ENCODE measurements at regions not wholly inside any gene's neighbourhood (a gene's known extent, or its start where the extent isn't known, plus 50 kb on each side); places are given as distances from the start of the nearest gene placed in this dataset.

- no peak for DNase-seq (ENCODE audit: low read depth)
These were observed 834.3 kb upstream of the COBL start for GRCh38 chr7:52150952-52151351.

DNA sequence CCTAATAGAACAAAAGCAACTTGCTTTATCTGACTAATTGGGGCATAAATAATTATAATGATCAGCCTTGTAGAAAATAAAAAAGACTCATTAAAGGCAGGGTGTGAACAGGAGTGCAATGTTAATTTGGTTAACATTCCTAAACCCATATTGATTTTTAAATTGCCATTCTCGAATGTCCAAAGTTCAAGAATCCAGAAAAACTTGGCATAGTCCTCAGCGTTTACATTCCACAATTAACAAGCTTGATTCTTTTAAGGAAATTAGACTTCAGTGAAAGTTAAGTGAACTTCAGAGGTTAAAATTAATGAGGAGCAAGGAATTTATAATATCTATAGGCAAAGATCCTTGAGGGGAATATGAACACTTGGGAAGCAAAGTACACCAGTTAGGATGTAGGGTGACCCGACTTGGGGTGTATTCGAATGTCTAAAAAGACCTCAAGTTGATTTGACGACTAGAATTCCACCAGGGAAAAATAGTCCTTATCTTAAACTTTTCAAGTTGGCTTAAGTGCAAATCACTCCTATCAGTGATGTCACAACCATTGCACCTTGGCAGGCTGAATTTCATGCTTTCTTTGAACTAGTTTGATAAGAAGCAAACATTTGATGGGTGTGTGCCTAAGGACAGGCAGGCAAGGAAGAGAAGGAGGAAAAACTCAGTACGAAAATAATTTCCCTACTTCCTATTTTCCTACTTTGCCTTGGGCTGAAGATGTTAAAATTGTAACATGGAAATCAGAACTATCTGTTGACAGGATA is 830.4 kb upstream of the COBL start:
- DNase-seq (ENCODE audit: low read depth) = no peak

DNA sequence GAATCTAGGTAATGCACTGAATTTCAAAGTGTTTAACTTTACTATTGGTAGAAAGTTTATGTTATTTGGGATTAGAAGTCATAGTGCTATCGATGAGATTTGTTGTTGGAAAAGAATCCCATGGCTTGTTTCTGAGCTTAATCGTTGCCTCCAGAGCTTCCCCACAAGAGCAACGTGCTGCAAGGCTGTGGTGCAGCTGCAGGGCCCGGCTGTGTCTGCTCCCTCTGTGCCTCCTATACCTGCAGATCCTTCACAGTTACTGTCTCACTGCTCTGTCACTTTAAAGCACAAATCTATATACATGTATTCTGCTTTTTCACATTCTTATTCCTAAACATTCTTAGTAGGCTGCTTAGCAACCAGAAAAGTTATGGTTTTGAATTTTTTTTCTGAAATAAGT is 826.6 kb upstream of the COBL start:
- no peak for DNase-seq (ENCODE audit: low read depth)

DNA sequence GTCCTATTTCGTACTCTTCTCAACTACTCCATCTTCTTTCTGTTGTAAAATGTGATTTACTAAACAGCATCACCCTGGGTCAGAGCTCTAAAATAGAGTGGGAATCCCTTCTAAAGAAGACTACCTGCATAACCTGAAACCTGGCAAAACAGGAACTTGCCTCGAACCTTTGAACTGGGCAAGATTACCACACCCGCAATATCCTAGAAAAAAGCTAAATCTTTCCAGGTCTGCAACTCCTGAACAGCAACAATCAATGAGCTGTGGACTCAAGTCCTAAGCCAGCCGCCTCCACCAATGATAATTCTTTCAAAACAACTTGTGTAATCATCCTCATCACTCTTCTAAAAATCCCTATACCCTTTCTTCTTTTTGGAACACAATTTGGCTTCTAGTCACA is 824.2 kb upstream of the COBL start:
- DNase-seq (ENCODE audit: low read depth) = no peak

DNA sequence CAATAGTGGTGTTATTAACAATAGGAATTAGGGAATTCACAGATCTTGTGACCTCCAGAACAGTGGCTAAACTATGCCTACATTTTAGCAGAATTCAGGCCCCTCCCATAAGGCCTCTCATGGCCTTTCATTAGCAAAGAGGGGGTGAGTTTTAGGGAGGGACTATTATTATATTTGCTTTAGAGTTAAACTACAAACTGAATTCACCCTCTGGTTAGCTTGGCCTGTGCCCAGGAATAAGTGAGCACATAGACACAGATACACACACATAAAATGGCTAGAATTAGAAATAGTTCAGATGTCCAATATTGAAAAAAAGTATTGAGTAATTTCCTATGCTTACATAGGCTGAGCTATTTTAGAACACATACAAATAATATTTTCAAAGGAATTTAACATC is 818.8 kb upstream of the COBL start:
- no peak for DNase-seq (ENCODE audit: low read depth)

DNA sequence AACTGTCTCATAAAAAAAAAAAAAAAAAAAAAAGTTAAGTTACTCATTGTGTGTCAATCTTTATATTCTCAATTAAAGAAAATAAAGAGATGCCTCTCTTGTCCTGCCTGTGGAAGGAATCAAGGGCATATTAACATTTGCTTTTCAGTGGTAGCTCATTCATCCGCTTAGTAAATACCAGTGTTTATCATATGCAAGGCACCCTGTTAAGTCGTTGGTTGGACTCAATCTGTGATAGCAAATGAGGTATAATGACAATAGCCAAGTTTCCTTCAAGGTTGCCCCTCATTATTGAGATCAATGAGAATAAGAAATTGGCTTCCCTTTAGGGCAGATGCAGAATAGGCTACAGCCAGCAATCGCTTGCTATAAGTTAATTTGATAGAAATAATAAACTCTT is 812.7 kb upstream of the COBL start:
- no peak for DNase-seq (ENCODE audit: low read depth)

DNA sequence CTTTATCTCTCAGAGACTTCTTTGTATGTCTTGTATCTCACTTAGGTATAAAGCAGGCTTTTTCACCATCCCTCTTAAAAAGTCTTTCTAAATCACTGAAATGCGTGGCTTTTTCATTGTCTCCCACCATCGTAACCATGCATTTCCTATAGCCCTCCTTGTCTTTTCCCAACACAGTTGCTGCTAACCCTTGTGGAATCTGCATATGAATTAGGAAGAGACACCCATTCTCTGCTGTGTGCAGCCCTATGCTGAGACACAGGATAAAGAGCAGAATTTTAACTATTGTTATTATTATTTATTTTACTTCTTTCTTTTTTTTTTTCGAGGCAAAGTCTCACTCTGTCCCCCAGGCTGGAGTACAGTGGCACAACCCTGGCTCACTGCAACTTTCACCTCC is 804.3 kb upstream of the COBL start:
- DNase-seq (ENCODE audit: low read depth) = no peak

DNA sequence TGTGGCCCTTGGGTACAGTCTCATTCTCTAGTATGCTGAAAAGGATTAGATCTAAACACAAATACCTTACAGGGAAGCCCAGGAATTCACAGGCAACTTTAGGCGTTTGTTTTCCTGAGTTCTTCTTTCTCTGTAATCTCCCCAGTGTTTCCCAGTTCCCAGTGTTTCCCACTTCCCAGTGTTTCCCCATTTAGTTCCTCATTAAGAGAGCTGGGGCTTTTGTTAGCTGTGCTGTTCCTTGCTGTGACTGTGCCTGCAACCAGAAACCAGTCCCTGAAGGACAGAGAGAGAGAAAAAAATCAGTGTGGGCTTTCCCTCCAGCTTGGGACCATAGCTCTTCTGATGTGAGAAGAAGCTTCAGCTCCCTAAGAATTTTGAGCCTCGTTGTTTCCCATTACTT is 802.9 kb upstream of the COBL start:
- no peak for DNase-seq (ENCODE audit: low read depth)

- DNase-seq (ENCODE audit: low read depth) = no peak
These were observed 797.9 kb upstream of the COBL start for GRCh38 chr7:52114509-52114908.

- no peak for DNase-seq (ENCODE audit: low read depth)
These were observed 797.4 kb upstream of the COBL start for GRCh38 chr7:52114056-52114455.

- no peak for DNase-seq (ENCODE audit: low read depth)
These were observed 790.7 kb upstream of the COBL start for GRCh38 chr7:52107355-52107754.

GRCh38 chr7:52095861-52096260 is 779.3 kb upstream of the COBL start:
- no peak for DNase-seq (ENCODE audit: low read depth)

DNA sequence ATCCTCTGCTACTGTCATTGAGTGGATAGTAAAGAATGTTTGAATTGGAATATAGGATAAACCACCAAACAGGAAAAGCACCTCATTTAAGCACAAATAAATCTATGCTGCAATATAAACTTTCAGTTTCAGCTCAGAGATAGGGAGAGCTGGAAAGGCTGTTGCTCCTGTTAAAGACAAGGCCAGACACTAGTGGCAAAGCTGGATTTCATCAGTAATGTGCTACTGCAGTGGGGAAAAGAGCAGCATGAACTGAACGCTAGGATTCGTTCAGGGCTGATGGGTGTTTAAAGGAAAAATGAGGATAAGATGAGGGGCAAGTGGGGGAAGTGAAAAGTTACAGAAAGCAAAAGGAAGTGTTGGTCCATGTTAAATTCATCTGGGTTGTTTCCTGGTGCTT is 775.4 kb upstream of the COBL start:
- no peak for DNase-seq (ENCODE audit: low read depth)

- no peak for DNase-seq (ENCODE audit: low read depth)
These were observed 774.5 kb upstream of the COBL start for GRCh38 chr7:52091101-52091500.

GRCh38 chr7:52088008-52088901 is 771.6 kb upstream of the COBL start:
- DNase-seq (ENCODE audit: low read depth) = no peak

DNA sequence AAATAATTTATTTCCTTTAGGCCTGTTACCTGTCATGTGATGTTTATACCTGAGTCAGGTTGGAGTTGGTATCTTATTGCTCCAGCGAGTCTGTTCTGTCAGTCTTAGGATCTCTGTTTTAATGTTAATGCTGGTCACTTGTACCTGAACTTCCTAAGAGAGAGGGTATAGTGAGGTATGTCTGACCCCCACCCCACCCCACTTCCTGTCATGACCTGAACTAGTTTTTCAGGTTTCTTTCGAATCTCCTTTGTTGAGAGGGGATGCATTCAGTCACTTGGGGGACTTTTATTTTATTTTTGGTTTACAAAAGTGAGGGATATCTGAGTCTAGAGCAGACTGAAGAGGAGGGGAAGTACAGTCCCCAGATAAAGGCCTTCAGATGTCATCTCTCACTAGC is 769.0 kb upstream of the COBL start:
- DNase-seq (ENCODE audit: low read depth) = no peak

DNA sequence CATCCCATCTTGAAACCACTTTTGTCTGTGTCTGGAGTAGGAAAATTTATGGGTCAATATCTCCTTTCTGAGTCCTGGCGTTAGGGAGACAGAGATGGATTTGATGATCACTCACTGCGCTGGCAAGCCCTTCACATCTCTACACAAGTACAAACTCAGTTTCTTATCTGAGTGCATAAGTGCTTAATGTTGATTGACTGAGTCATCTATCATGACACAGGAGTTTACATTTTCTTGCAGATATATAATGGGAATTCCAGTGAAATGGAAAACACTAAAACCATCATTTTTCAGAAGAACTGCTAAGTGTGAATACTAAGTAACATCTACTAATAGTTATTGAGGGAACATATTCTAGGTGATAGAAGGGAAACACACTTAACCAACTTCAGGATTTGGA is 763.9 kb upstream of the COBL start:
- no peak for DNase-seq (ENCODE audit: low read depth)

DNA sequence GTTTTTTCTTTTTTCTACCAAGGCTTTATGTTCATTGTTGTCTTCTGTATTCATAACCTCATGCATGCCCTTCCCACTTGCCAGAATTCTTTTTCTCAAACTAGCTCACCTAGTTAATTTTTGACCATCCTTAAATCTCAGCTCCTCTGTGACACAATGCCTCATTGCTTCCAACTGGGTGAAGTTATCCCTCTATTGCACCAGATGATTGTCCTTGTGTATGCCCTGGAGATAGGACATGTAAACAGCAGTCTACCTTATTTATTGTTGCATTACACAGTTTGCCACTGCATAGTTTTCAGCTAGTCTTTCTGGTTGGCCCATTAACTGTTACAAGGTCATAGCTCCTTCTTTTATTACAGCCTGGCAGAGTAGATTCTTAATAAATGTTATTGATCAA is 763.1 kb upstream of the COBL start:
- peak; percentile 10 for DNase-seq (ENCODE audit: low read depth)

DNA sequence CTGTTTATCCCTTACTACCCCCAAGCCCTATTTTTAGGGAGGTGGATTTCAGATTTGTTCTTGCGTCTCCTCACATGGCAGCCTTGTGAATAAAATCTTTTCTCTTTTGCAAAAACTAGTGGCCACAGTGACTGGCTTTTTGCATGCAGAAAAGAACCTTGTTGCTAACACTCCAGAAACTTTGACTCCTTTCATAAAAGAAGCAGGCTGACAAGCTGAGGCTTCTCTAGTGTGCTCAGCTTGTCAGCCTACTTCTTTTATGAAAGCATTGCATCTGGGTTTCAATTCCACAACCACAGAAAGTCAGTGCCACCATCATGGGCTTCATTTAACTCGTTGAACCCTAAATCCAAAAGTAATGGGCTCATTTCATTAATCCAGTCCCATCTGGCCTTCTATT is 761.0 kb upstream of the COBL start:
- no peak for DNase-seq (ENCODE audit: low read depth)

DNA sequence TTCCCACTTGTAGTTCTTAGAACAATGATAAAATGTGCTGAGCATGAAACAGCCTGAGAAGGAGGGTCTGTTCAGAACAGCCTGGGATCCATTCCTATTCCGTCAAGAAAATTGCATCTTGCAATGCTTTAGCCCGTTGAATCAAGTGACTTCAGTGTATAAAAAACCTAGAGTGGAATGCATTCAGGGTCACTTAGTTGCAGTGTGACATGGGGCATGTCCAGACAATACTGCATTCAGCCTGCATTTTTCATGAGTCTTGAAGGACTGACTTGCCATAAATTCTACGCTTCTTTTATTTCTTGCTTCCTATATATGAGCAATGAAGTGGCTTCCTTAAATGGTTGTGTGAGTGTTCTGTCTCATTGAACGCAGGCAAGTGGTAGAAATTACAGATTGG is 758.3 kb upstream of the COBL start:
- DNase-seq (ENCODE audit: low read depth) = no peak

DNA sequence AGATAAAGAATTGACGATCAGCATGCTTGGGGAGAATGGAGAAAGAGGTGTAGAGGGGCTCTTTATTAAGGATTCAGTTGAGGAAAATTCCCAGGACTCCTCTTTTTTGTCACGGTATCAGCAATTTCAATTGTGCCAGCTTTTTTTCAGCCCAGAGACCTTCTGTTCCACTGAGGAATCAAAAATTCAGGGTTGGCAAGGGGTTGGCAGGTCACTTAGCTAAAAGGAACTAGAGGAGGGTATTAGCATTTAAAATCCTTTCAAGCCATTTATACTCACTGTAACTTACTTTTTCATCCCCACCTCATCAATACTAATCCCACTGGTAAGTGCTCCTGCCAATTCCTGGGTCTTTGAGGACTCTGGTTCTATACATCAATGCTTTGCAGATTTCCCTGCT is 757.5 kb upstream of the COBL start:
- DNase-seq (ENCODE audit: low read depth) = no peak

DNA sequence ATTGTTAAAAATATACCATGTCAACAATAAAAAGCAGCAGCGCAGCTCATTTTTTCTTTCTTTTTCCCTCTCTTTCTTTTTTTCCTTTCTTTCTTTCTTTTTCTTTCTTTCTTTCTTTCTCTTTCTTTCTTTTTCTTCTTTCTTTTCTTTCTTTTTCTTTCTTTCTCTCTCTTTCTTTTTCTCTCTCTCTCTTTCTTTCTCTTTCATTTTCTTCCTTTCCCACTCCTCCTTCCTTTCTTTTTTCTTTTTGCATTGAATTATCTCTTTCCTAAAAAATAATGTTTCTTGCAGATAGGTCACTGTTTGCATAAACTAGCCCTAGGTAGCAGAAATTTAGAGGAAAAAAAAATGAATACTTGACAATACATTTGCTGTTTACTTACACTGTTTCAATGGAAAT is 755.1 kb upstream of the COBL start:
- DNase-seq (ENCODE audit: low read depth) = no peak

DNA sequence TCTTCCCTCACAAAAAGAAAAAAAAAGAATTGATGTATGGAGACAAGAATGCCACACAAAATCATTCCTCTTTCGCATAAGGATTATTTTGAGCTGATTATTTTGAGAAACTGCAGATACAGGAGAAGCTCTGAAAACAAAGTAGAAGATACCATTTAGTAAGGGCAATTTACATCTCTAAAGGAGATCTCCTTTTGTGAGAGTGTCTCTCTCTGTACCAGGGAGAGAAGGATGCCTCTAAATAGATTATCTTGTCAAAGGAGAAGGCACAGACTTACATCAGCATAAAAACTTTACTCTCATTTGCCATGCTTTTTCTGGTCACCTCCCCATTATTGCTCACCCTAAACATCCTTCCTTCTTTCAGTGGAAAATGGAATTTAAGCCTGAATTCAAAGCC is 747.9 kb upstream of the COBL start:
- DNase-seq (ENCODE audit: low read depth) = no peak

All from renal cortical epithelial cell (primary cell).